Thyroid gland (tissue), 4 donors: ENCODE measurements at regions not wholly inside any gene's neighbourhood (a gene's known extent, or its start where the extent isn't known, plus 50 kb on each side); places are given as distances from the start of the nearest gene placed in this dataset.

Source experiments
- POLR2A ChIP-seq, 2 donors: fragments of 450-650 bp; IDR thresholded peaks; one replicate each; pipeline ENCODE4 v1.6.1; 2017; ENCODE audit warnings: antibody characterized with exemption in 2 of 2, mild to moderate bottlenecking in 2 of 2, moderate library complexity in 1 of 2
- TF ChIP-seq, protein P1 (sequence below), 6 experiments: fragments of 200-600 bp in 3 of 6; fragments of 450-650 bp in 3 of 6; sonication (generic) in 3 of 6; IDR thresholded peaks; one replicate each; pipeline ENCODE4 v1.5.1; 2016 to 2019; ENCODE audit warnings: antibody characterized with exemption in 6 of 6, mild to moderate bottlenecking in 2 of 6, inconsistent platforms in 1 of 6, moderate library complexity in 1 of 6

- no peak for TF ChIP-seq POLR2A (IDR thresholded peaks at IDR 0.05)
- TF ChIP-seq, protein P1, sequence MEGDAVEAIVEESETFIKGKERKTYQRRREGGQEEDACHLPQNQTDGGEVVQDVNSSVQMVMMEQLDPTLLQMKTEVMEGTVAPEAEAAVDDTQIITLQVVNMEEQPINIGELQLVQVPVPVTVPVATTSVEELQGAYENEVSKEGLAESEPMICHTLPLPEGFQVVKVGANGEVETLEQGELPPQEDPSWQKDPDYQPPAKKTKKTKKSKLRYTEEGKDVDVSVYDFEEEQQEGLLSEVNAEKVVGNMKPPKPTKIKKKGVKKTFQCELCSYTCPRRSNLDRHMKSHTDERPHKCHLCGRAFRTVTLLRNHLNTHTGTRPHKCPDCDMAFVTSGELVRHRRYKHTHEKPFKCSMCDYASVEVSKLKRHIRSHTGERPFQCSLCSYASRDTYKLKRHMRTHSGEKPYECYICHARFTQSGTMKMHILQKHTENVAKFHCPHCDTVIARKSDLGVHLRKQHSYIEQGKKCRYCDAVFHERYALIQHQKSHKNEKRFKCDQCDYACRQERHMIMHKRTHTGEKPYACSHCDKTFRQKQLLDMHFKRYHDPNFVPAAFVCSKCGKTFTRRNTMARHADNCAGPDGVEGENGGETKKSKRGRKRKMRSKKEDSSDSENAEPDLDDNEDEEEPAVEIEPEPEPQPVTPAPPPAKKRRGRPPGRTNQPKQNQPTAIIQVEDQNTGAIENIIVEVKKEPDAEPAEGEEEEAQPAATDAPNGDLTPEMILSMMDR (IDR thresholded peaks at IDR 0.05) = no peak
Measured at GRCh38 chr4:102153391-102153790, 191.9 kb downstream of the SLC39A8 start.
